Heart left ventricle (tissue), 13 donors: ENCODE measurements at regions not wholly inside any gene's neighbourhood (a gene's known extent, or its start where the extent isn't known, plus 50 kb on each side); places are given as distances from the start of the nearest gene placed in this dataset.

Experiments
- POLR2A ChIP-seq, 2 donors: fragments of 450-650 bp; IDR thresholded peaks; one replicate each; pipeline ENCODE4 v1.6.1; 2017; ENCODE audit warnings: antibody characterized with exemption in 2 of 2, mild to moderate bottlenecking in 2 of 2, moderate library complexity in 2 of 2
- TF ChIP-seq, protein P1 (sequence below), 12 donors: fragments of 200-600 bp; sonication (generic) in 4 of 12; IDR thresholded peaks; one replicate each; pipeline versions ENCODE4 v1.5.0 to v1.8.0; 2018 to 2022; ENCODE audit warnings: antibody characterized with exemption in 12 of 12, mild to moderate bottlenecking in 5 of 12
- donor health status: ischemic (EF 13 %, LVEDD 7.1; RV severe dilation, severe dysfunction).
- donor health status: DM: no; HTN: yes; CAD: no.
- donor health status: DM: no; HTN: no; CAD: no.
- donor health status: ischemic (EF 25% LVEDD 6.9; RV normal size, moderate dysfunction).
- donor health status: ischemic (EF 25% LVEDD 5.7; RV mildly dilated, moderate dysfunction).
- donor health status: ischemic (EF 35%, LVEDD 5.7; RV mildly dilated, moderate dysfunction).
- donor health status: nonischemic (EF 11% LVEDD 7.7; RV severe dilation, severe dysfunction).
- donor health status: DM: yes; HTN: yes; CAD: no.
- donor health status: PGD.
- donor health status: ischemic (EF 29% LVEDD 5.4; RV normal size, mild dysfunction).
- donor health status: nonischemic (EF 23%, LVEDD 6.1; RV moderate dilation, normal function).

DNA sequence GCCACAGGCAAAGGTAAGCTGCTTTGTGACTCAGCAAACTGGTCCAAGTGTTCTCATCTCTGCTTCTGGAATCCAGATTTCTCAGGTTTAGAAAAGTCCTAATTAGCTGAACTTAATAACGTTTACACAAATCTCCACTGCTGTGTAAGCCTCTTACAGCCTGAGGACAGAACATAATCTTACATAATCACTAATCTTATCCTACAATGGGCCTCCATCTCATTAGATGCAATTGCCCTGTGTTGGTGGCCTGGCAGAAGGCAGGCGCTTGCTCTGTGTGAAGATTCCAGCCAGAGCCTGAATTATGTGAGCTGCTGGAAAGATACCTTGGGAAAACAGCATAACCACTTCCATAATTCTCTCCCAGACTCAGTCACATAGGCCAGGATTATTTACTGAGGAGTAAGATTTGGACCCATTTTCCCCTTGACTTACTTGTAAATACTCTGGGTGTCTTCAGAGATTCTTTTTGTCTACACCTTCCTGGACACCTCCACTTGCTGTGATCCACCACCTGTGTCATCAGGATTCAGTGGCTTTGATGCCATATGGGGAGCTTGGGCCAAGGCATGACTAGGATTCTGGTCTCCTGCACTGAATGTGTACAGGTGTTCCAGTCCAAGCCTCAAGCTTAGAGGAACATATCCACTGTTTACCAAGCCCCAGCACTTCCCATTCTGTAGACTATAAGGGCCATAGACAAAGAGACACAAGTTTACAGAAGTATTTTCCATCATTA is 104.4 kb downstream of the C6orf118 start:
- TF ChIP-seq, protein P1, sequence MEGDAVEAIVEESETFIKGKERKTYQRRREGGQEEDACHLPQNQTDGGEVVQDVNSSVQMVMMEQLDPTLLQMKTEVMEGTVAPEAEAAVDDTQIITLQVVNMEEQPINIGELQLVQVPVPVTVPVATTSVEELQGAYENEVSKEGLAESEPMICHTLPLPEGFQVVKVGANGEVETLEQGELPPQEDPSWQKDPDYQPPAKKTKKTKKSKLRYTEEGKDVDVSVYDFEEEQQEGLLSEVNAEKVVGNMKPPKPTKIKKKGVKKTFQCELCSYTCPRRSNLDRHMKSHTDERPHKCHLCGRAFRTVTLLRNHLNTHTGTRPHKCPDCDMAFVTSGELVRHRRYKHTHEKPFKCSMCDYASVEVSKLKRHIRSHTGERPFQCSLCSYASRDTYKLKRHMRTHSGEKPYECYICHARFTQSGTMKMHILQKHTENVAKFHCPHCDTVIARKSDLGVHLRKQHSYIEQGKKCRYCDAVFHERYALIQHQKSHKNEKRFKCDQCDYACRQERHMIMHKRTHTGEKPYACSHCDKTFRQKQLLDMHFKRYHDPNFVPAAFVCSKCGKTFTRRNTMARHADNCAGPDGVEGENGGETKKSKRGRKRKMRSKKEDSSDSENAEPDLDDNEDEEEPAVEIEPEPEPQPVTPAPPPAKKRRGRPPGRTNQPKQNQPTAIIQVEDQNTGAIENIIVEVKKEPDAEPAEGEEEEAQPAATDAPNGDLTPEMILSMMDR (IDR thresholded peaks at IDR 0.05) = no peak
- no peak for TF ChIP-seq POLR2A (IDR thresholded peaks at IDR 0.05)
